RWPE1 (cell line): ENCODE measurements at regions not wholly inside any gene's neighbourhood (a gene's known extent, or its start where the extent isn't known, plus 50 kb on each side); places are given as distances from the start of the nearest gene placed in this dataset.

Source experiments
- CTCF ChIA-PET: fragments of 350-600 bp; sonication (Branson Sonifier 250); formaldehyde crosslinking; extraction: SDS; loops from one replicate; lab custom pipeline; 2021; lab: Yijun Ruan, JAX
- POLR2A ChIA-PET: fragments of 400-600 bp; formaldehyde crosslinking; extraction: SDS; loops from one replicate; lab custom pipeline; 2020; ENCODE audit warnings: antibody characterized with exemption; ENCODE audit not compliant: low non-redundant PET; lab: Yijun Ruan, JAX
- DNase-seq: peaks from one replicate; pipeline ENCODE4 v3.0.0; 2012; ENCODE audit warnings: low spot score
- H3K27ac ChIP-seq: fragments of 450-650 bp; 2 replicates; pipeline ENCODE4 v1.5.1; 2017
- TF ChIP-seq, protein P1 (sequence below): fragments of 450-650 bp; conservative IDR thresholded peaks from 2 replicates; pipeline ENCODE4 v1.5.1; 2017; ENCODE audit warnings: low read depth, mild to moderate bottlenecking

DNA sequence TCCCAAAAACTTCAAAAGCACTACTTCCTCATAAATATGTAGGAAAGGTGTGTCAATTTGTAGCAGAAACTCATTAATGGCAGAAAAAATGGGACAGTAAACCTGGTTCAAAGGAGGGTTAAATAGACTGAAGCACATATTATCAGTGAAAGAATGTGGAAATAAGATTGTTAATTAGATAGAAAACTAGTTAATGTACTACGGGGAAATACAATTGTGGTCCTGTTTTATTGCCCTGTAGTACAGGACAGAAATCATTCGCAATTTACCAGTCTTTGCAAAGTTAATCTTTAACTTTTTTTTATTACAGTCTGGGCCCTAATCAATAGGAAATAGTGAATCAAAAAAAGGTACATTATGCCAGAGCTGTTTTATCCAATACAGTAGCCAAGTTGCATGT is 82.0 kb upstream of the PAK5 start:
- no peak overlapping the region for H3K27ac ChIP-seq
- ChIA-PET CTCF (interaction anchor here (0.7 kb wide), 1 partner anchor 20 kb away, joined by 3 read pairs; no protein-coding TSS in a partner anchor), POLR2A (no interaction called here)
- no peak for DNase-seq
- TF ChIP-seq, protein P1, sequence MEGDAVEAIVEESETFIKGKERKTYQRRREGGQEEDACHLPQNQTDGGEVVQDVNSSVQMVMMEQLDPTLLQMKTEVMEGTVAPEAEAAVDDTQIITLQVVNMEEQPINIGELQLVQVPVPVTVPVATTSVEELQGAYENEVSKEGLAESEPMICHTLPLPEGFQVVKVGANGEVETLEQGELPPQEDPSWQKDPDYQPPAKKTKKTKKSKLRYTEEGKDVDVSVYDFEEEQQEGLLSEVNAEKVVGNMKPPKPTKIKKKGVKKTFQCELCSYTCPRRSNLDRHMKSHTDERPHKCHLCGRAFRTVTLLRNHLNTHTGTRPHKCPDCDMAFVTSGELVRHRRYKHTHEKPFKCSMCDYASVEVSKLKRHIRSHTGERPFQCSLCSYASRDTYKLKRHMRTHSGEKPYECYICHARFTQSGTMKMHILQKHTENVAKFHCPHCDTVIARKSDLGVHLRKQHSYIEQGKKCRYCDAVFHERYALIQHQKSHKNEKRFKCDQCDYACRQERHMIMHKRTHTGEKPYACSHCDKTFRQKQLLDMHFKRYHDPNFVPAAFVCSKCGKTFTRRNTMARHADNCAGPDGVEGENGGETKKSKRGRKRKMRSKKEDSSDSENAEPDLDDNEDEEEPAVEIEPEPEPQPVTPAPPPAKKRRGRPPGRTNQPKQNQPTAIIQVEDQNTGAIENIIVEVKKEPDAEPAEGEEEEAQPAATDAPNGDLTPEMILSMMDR: no peak

- CTCF ChIA-PET: no interaction called here
- H3K27ac ChIP-seq: no peak overlapping the region
- POLR2A ChIA-PET: no interaction called here
- TF ChIP-seq, protein P1: no peak
- DNase-seq: no peak
Observed at GRCh38 chr20:9919271-9920014, 80.6 kb upstream of the PAK5 start.

DNA sequence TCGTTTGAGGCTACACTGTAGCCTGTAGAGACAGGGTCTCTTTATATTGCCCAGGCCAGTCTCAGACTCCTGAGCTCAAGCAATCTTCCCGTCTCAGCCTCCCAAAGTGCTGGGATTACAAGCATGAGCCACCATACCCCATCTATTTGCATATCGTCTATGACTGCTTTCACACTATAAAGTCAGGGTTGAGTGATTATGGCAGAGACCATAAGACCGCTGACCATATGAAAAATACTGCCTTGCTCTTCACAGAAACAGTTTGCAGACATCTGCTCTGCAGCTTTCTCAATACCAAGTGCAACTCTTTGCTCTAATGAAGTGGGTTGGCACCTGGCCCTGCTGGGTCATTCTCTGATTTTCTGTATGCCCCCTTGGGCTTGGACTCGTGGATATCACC is 79.5 kb upstream of the PAK5 start:
- ChIA-PET POLR2A (no interaction called here), CTCF (interaction anchor here (0.6 kb wide), 3 partner anchors 251 to 302 kb away, joined by 3 to 10 read pairs (median 3); no protein-coding TSS in a partner anchor)
- TF ChIP-seq, protein P1: no peak
- no peak overlapping the region for H3K27ac ChIP-seq
- DNase-seq: no peak

GRCh38 chr20:9916761-9917160 is 77.9 kb upstream of the PAK5 start:
- no peak for DNase-seq
- no peak overlapping the region for H3K27ac ChIP-seq
- POLR2A ChIA-PET: no interaction called here
- CTCF ChIA-PET: interaction anchor here (0.6 kb wide), 2 partner anchors 487 to 552 kb away, joined by 3 to 4 read pairs; no protein-coding TSS in a partner anchor
- TF ChIP-seq, protein P1: no peak

DNA sequence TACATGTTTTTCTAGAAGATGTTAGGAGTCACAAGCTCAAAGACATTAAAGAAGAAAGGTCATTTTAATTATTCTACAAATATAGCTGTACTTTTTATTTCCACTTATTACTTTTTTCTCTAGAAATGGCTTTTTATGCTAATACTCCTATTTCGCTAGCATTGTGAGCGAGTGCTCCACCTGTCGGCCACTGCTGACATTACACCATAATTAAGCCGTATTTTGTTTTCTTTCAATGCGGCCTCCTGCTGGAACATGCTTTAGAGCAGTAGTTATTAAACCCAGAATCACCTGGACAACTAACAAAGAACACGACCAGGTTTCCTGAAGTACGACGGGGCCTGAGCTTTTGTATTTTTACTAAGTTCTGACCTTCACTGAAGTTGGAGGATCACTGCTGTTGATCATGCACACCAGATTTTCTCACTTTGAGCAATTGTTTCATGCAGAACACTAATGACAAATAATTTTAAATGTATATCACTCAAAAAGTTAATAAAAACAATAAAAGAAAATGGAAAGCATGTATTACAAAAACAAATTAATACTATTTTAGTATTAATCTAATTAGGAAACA is 74.1 kb upstream of the PAK5 start:
- peak; percentile 39 for DNase-seq
- TF ChIP-seq, protein P1: peak; percentile 97
- ChIA-PET CTCF (interaction anchor here (0.6 to 1.3 kb wide), 7 partner anchors 9 to 1036 kb away, joined by 3 to 5 read pairs (median 4); no protein-coding TSS in a partner anchor), POLR2A (no interaction called here)
- no peak overlapping the region for H3K27ac ChIP-seq

GRCh38 chr20:9912290-9912689 is 73.4 kb upstream of the PAK5 start:
- TF ChIP-seq, protein P1: no peak
- H3K27ac ChIP-seq: no peak overlapping the region
- ChIA-PET POLR2A (no interaction called here), CTCF (interaction anchor here (0.6 to 1.3 kb wide), 8 partner anchors 8 to 1037 kb away, joined by 3 to 4 read pairs (median 3); no protein-coding TSS in a partner anchor)
- DNase-seq: no peak
